Endodermal cell (in vitro differentiated cells): ENCODE measurements at regions not wholly inside any gene's neighbourhood (a gene's known extent, or its start where the extent isn't known, plus 50 kb on each side); places are given as distances from the start of the nearest gene placed in this dataset.

Experiments
- DNase-seq: peaks from one replicate; pipeline ENCODE4 v3.0.0-alpha.2; 2017
- H3K27ac ChIP-seq: 2 replicates; pipeline ENCODE4 v1.5.1; 2013; ENCODE audit warnings: mild to moderate bottlenecking, low read depth, low read length, moderate library complexity
- H3K27me3 ChIP-seq: 2 replicates; pipeline ENCODE4 v1.6.1; 2013; ENCODE audit warnings: mild to moderate bottlenecking, low read length, moderate library complexity; ENCODE audit not compliant: insufficient read depth, control insufficient read depth, poor library complexity, severe bottlenecking
- H3K36me3 ChIP-seq: 2 replicates; pipeline ENCODE4 v1.7.0; 2013; ENCODE audit warnings: mild to moderate bottlenecking, low read length, moderate library complexity; ENCODE audit not compliant: control insufficient read depth, insufficient read depth
- H3K4me1 ChIP-seq: one replicate; pipeline ENCODE4 v1.7.0; 2013; ENCODE audit warnings: low read length; ENCODE audit not compliant: control insufficient read depth, insufficient read depth
- H3K4me3 ChIP-seq: 2 replicates; pipeline ENCODE4 v1.5.1; 2013; ENCODE audit warnings: mild to moderate bottlenecking, low read length, moderate library complexity
- H3K9ac ChIP-seq: 2 replicates; pipeline ENCODE4 v1.6.1; 2013; ENCODE audit warnings: mild to moderate bottlenecking, low read length, moderate library complexity; ENCODE audit not compliant: poor library complexity, severe bottlenecking; ENCODE audit errors: extremely low read depth
- H3K9me3 ChIP-seq: 2 replicates; pipeline ENCODE4 v1.6.1; 2013; ENCODE audit warnings: mild to moderate bottlenecking, low read length, moderate library complexity; ENCODE audit not compliant: control insufficient read depth
- H3K27ac Mint-ChIP-seq: 2 replicates; pipeline ENCODE4 v1.8.0; 2020; ENCODE audit warnings: mixed read lengths
- H3K27me3 Mint-ChIP-seq: 2 replicates; pipeline ENCODE4 v1.8.0; 2021; ENCODE audit warnings: mild to moderate bottlenecking, mixed read lengths; ENCODE audit not compliant: insufficient read depth
- H3K36me3 Mint-ChIP-seq: 2 replicates; pipeline ENCODE4 v1.8.0; 2020; ENCODE audit warnings: low read depth, mixed read lengths
- H3K4me1 Mint-ChIP-seq: 2 replicates; pipeline ENCODE4 v1.8.0; 2020; ENCODE audit warnings: mixed read lengths
- H3K4me3 Mint-ChIP-seq: 2 replicates; pipeline ENCODE4 v1.8.0; 2020; ENCODE audit warnings: mild to moderate bottlenecking, moderate library complexity, mixed read lengths
- H3K9me3 Mint-ChIP-seq: 2 replicates; pipeline ENCODE4 v1.8.0; 2020; ENCODE audit warnings: mild to moderate bottlenecking, mixed read lengths
- WGBS, 2 experiments: methylation state at CpG; one replicate each; pipeline versions ENCODE4 v1.1.5 to v1.1.7; 2013; ENCODE audit warnings: missing lambda C conversion rate in 2 of 2, mixed read lengths in 1 of 2; ENCODE audit not compliant: insufficient coverage in 1 of 2, insufficient read length in 1 of 2; 5-methylcytosine and 5-hydroxymethylcytosine counted together
- TF ChIP-seq, protein P1 (sequence below): fragments of 200-600 bp; sonication (generic); conservative IDR thresholded peaks from 2 replicates; pipeline ENCODE4 v1.5.0; 2021; ENCODE audit warnings: antibody characterized with exemption, mild to moderate bottlenecking

DNA sequence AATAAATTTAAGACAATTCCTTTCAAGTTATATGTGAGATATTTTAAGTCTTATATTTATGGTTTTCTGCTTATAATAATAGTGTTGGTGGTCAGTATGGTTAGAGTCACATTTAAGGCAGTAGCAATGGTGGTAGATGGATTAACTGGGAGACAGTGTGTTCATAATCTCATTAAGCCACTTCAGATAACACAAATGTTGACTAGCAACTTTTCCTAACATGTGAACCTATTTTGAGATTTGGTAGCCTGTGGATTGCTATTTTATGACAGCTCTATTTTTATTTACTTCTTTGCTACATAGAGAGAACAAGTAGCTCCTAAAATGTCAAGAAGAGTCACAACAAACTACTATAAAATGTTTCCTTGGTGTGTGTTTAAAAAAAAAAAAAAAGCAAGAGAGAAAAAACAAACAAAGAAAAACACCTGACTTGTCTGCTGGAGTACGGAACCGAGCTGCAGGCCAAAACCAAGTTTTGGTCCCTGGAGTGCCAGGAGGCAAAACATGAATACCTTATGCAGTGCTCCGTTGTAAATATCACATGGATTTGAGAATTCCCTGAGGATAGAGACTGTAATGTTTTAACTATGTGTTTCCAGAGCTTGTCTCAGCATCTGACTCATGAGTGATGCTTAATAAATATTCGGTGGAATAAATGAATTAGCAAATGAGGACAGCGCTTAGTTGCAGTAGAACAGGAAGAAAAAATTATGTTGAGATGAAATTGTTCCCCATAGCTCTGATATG lies 457.1 kb upstream of the ROBO2 start:
- Histone ChIP-seq H3K9me3 (no peaks in the 10 kb centered on the region), H3K9ac (no peak overlapping the region), H3K27ac (no peak overlapping the region), H3K4me3 (no peak overlapping the region), H3K4me1 (no peaks in the 10 kb centered on the region), H3K27me3 (no peaks in the 10 kb centered on the region), H3K36me3 (no peaks in the 10 kb centered on the region)
- TF ChIP-seq, protein P1, sequence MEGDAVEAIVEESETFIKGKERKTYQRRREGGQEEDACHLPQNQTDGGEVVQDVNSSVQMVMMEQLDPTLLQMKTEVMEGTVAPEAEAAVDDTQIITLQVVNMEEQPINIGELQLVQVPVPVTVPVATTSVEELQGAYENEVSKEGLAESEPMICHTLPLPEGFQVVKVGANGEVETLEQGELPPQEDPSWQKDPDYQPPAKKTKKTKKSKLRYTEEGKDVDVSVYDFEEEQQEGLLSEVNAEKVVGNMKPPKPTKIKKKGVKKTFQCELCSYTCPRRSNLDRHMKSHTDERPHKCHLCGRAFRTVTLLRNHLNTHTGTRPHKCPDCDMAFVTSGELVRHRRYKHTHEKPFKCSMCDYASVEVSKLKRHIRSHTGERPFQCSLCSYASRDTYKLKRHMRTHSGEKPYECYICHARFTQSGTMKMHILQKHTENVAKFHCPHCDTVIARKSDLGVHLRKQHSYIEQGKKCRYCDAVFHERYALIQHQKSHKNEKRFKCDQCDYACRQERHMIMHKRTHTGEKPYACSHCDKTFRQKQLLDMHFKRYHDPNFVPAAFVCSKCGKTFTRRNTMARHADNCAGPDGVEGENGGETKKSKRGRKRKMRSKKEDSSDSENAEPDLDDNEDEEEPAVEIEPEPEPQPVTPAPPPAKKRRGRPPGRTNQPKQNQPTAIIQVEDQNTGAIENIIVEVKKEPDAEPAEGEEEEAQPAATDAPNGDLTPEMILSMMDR = no peak
- DNase-seq = no peak
- WGBS, 2 experiments = 92% methylated on average over 5 of the region's 5 CpGs; no CpG with 5 or more reads in 1 of the 2 experiments
- Mint-ChIP-seq H3K27me3 (no peaks in the 10 kb centered on the region), H3K9me3 (peaks cover 2% of the 10 kb centered on the region), H3K4me1 (peaks cover 6% of the 10 kb centered on the region), H3K36me3 (no peaks in the 10 kb centered on the region), H3K27ac (no peak overlapping the region), H3K4me3 (no peak overlapping the region)

DNA sequence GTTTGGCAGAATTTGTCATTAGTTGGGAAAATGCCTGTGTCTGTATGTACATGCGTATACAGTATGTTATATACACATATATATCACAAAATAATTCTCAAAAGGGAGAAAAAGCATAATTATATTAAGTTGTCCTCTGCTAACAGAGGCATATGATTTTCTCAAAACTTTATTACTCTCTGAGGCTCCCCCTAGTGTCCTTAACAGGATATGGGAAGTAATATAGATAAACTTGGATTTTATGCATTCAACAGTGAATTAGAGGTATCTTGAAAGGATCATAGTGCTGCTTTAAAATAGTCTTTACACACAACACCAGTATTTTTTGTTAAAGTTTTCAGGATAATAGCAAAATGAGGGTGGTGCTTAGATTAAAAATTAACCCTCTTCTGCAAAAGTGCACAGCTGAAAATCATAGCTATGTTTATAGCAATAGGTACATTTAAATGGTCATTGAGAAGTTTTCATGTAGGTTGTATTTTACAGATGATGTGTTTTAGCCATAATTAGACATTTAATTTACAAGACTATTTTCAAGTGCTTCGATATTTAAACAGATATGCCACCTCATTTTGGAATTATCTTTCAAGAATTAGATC lies 454.0 kb upstream of the ROBO2 start:
- TF ChIP-seq, protein P1 = peak; percentile 85
- H3K4me1 Mint-ChIP-seq = peaks cover 6% of the 10 kb centered on the region
- no peaks in the 10 kb centered on the region for H3K27me3 ChIP-seq
- H3K36me3 ChIP-seq = no peaks in the 10 kb centered on the region
- H3K9me3 Mint-ChIP-seq = peaks cover 2% of the 10 kb centered on the region
- H3K36me3 Mint-ChIP-seq = no peaks in the 10 kb centered on the region
- no peaks in the 10 kb centered on the region for H3K4me1 ChIP-seq
- no peak overlapping the region for H3K4me3 ChIP-seq
- H3K27ac Mint-ChIP-seq = no peak overlapping the region
- no peaks in the 10 kb centered on the region for H3K27me3 Mint-ChIP-seq
- no peak overlapping the region for H3K4me3 Mint-ChIP-seq
- no peak for DNase-seq
- no peak overlapping the region for H3K27ac ChIP-seq
- no peak overlapping the region for H3K9ac ChIP-seq
- 100% methylated on average over 1 of the region's 2 CpGs; no CpG with 5 or more reads in 1 of the 2 experiments for WGBS, 2 experiments
- H3K9me3 ChIP-seq = no peaks in the 10 kb centered on the region

DNA sequence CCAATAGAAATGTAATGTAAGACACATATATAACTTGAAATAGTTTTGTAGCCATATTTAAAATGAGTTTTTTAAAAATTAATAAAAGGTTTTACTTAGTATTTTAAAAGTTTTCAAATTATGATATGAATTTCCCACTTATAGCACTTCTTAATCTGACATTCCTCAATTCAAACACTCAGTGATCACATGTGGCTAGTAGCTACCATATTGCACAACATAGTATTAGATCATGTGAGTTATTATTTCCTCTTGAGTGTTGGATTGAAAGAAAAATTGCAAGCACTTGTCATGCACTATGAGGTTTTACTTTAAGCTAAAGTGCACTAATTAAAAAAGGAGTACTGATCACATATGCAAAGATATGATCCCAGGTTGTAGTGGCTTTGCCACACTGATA lies 453.4 kb upstream of the ROBO2 start:
- no peak overlapping the region for H3K27ac Mint-ChIP-seq
- H3K36me3 ChIP-seq = no peaks in the 10 kb centered on the region
- no peaks in the 10 kb centered on the region for H3K27me3 Mint-ChIP-seq
- H3K4me3 ChIP-seq = no peak overlapping the region
- H3K27me3 ChIP-seq = no peaks in the 10 kb centered on the region
- H3K4me3 Mint-ChIP-seq = no peak overlapping the region
- no peaks in the 10 kb centered on the region for H3K36me3 Mint-ChIP-seq
- TF ChIP-seq, protein P1 = no peak
- H3K9ac ChIP-seq = no peak overlapping the region
- H3K4me1 Mint-ChIP-seq = peaks cover 6% of the 10 kb centered on the region
- H3K27ac ChIP-seq = no peak overlapping the region
- H3K9me3 Mint-ChIP-seq = peaks cover 2% of the 10 kb centered on the region
- no peaks in the 10 kb centered on the region for H3K4me1 ChIP-seq
- no peaks in the 10 kb centered on the region for H3K9me3 ChIP-seq
- DNase-seq = no peak
